ENCODE measurements at regions not wholly inside any gene's neighbourhood (a gene's known extent, or its start where the extent isn't known, plus 50 kb on each side); places are given as distances from the start of the nearest gene placed in this dataset.
A peak's percentile ranks its signal among the peaks of the same experiment; 100 is the strongest.

GRCh38 chr11:109088086-109088485 lies 333.9 kb upstream of the C11orf87 start:
- no peak for DNase-seq (ENCODE audit: low read depth)
- TF ChIP-seq, protein P1, sequence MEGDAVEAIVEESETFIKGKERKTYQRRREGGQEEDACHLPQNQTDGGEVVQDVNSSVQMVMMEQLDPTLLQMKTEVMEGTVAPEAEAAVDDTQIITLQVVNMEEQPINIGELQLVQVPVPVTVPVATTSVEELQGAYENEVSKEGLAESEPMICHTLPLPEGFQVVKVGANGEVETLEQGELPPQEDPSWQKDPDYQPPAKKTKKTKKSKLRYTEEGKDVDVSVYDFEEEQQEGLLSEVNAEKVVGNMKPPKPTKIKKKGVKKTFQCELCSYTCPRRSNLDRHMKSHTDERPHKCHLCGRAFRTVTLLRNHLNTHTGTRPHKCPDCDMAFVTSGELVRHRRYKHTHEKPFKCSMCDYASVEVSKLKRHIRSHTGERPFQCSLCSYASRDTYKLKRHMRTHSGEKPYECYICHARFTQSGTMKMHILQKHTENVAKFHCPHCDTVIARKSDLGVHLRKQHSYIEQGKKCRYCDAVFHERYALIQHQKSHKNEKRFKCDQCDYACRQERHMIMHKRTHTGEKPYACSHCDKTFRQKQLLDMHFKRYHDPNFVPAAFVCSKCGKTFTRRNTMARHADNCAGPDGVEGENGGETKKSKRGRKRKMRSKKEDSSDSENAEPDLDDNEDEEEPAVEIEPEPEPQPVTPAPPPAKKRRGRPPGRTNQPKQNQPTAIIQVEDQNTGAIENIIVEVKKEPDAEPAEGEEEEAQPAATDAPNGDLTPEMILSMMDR (IDR thresholded peaks at IDR 0.05; ENCODE audit: insufficient read depth, low read depth, low read length): no peak
- H3K4me3 ChIP-seq (ENCODE audit: low read depth, low read length): no peak overlapping the region

GRCh38 chr11:109089144-109089543 lies 332.8 kb upstream of the C11orf87 start:
- H3K4me3 ChIP-seq (ENCODE audit: low read depth, low read length): no peak overlapping the region
- TF ChIP-seq, protein P1 (IDR thresholded peaks at IDR 0.05; ENCODE audit: insufficient read depth, low read depth, low read length): no peak
- no peak for DNase-seq (ENCODE audit: low read depth)

DNA sequence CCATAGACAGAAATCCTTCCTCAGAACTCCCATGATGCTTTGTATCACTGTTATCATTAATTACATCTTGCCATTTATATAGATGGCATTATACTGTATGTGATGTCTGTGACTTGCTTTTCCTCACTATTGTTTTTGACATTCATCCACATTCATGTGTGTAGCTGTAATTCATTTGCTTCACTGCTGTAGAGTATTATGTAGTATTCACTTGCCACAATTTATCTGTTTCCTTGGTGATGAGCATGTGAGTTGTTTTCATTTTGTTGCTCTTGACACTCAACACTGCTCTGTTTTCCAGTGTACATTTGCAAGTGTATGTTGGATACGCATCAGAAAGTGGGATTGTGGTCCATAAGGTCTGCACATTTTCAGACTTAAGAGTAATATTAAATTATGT lies 328.6 kb upstream of the C11orf87 start:
- H3K4me3 ChIP-seq (ENCODE audit: low read depth, low read length): no peak overlapping the region
- no peak for DNase-seq (ENCODE audit: low read depth)
- TF ChIP-seq, protein P1 (IDR thresholded peaks at IDR 0.05; ENCODE audit: insufficient read depth, low read depth, low read length): no peak

DNA sequence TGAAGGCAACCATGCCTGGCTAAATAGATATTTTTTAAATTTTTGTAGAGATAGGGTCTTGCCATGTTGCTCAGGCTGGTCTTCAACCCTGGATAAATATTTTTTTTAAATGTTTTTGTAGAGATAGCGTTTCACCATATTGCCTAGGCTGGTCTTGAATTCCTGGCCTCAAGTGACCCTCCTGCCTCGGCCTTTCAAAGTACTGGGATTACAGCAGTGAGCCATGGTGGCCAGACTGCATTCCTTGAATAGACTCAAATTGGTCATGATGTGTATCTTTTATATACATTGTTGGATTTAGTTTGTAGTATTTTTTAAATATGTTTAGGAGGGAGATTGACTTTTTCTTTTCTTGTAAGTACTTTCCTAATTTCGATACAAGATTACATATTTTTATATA lies 325.7 kb upstream of the C11orf87 start:
- TF ChIP-seq, protein P1 (IDR thresholded peaks at IDR 0.05; ENCODE audit: insufficient read depth, low read depth, low read length): no peak
- no peak overlapping the region for H3K4me3 ChIP-seq (ENCODE audit: low read depth, low read length)
- DNase-seq (ENCODE audit: low read depth): peak; percentile 7

GRCh38 chr11:109106151-109106906 lies 315.7 kb upstream of the C11orf87 start:
- TF ChIP-seq, protein P1 (IDR thresholded peaks at IDR 0.05; ENCODE audit: insufficient read depth, low read depth, low read length): no peak
- DNase-seq (ENCODE audit: low read depth): no peak
- H3K4me3 ChIP-seq (ENCODE audit: low read depth, low read length): no peak overlapping the region

GRCh38 chr11:109109150-109109549 lies 312.8 kb upstream of the C11orf87 start:
- DNase-seq (ENCODE audit: low read depth): no peak

More at GRCh38 chr11:109109150-109109549, 312.8 kb upstream of the C11orf87 start:
- no peak overlapping the region for H3K4me3 ChIP-seq (ENCODE audit: low read depth, low read length)
- TF ChIP-seq, protein P1 (IDR thresholded peaks at IDR 0.05; ENCODE audit: insufficient read depth, low read depth, low read length): no peak
